RWPE1 (cell line): ENCODE measurements at regions not wholly inside any gene's neighbourhood (a gene's known extent, or its start where the extent isn't known, plus 50 kb on each side); places are given as distances from the start of the nearest gene placed in this dataset.

Experiments used
- CTCF ChIA-PET: fragments of 350-600 bp; sonication (Branson Sonifier 250); formaldehyde crosslinking; extraction: SDS; loops from one replicate; lab custom pipeline; 2021; lab: Yijun Ruan, JAX
- POLR2A ChIA-PET: fragments of 400-600 bp; formaldehyde crosslinking; extraction: SDS; loops from one replicate; lab custom pipeline; 2020; ENCODE audit warnings: antibody characterized with exemption; ENCODE audit not compliant: low non-redundant PET; lab: Yijun Ruan, JAX
- DNase-seq: peaks from one replicate; pipeline ENCODE4 v3.0.0; 2012; ENCODE audit warnings: low spot score
- H3K27ac ChIP-seq: fragments of 450-650 bp; 2 replicates; pipeline ENCODE4 v1.5.1; 2017
- TF ChIP-seq, protein P1 (sequence below): fragments of 450-650 bp; conservative IDR thresholded peaks from 2 replicates; pipeline ENCODE4 v1.5.1; 2017; ENCODE audit warnings: low read depth, mild to moderate bottlenecking

DNA sequence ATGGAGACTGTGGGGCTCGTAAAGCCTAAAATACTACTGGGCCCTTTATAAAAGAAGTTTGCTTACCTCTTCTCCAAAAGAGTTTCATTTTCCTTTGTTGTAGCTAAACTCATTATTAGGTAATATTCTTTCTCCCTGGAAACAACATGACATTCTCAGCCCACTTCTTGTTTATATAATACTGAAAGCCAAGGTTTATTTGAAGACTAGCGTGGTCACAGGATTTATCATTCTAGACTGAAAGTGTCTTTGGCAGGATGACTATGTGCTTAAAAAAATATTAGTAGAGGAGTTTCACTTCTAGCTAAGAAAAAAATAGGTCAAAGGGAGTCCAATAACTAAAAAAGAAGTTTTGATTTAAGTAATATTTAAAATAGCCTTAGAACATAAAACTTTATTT is 1085.2 kb upstream of the CADM2 start:
- DNase-seq, result no peak
- H3K27ac ChIP-seq, result no peak overlapping the region
- ChIA-PET CTCF (no interaction called here), POLR2A (no interaction called here)
- TF ChIP-seq, protein P1, sequence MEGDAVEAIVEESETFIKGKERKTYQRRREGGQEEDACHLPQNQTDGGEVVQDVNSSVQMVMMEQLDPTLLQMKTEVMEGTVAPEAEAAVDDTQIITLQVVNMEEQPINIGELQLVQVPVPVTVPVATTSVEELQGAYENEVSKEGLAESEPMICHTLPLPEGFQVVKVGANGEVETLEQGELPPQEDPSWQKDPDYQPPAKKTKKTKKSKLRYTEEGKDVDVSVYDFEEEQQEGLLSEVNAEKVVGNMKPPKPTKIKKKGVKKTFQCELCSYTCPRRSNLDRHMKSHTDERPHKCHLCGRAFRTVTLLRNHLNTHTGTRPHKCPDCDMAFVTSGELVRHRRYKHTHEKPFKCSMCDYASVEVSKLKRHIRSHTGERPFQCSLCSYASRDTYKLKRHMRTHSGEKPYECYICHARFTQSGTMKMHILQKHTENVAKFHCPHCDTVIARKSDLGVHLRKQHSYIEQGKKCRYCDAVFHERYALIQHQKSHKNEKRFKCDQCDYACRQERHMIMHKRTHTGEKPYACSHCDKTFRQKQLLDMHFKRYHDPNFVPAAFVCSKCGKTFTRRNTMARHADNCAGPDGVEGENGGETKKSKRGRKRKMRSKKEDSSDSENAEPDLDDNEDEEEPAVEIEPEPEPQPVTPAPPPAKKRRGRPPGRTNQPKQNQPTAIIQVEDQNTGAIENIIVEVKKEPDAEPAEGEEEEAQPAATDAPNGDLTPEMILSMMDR, result no peak

DNA sequence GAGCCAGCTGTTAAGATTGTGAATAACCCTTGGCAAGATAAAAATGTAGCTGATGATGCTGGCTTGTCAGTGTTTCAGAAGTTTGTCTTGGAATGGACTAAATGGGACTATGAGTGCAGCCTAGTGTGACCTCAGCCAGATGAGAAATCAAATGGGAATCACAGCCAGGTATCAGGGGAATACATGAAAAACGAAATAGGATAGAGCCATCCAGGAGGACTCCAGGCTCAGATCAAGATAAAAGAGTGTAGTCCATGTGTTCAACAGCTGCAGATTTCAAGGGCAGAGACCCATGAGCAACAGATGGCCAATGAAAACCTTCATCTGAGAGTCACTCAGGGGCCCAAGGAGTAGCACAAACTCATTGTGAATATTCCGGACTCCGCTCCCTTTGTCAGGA is 1080.9 kb upstream of the CADM2 start:
- CTCF ChIA-PET, result no interaction called here
- POLR2A ChIA-PET, result no interaction called here
- no peak overlapping the region for H3K27ac ChIP-seq
- DNase-seq, result no peak
- TF ChIP-seq, protein P1, result no peak

DNA sequence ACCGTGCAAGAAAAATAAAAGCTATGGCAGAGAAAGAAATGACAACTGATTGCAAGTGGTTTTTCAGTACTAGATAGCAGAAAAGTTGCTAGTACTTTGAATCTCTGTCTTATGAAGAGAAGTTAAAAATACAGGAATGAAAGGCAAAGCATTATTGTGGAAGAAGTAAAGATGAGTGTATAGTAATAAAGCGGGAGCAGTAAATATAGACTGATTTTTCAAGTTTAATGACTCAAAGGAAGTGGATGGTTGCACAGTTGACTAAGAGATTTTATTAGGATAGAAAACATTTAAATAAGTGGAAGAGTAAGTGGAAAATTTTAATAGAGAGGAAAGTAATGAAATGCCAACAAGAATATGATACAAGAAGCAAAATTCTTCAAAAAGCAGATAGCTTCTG is 1076.1 kb upstream of the CADM2 start:
- POLR2A ChIA-PET, result no interaction called here
- DNase-seq, result no peak
- TF ChIP-seq, protein P1, result no peak
- no peak overlapping the region for H3K27ac ChIP-seq
- CTCF ChIA-PET, result no interaction called here

DNA sequence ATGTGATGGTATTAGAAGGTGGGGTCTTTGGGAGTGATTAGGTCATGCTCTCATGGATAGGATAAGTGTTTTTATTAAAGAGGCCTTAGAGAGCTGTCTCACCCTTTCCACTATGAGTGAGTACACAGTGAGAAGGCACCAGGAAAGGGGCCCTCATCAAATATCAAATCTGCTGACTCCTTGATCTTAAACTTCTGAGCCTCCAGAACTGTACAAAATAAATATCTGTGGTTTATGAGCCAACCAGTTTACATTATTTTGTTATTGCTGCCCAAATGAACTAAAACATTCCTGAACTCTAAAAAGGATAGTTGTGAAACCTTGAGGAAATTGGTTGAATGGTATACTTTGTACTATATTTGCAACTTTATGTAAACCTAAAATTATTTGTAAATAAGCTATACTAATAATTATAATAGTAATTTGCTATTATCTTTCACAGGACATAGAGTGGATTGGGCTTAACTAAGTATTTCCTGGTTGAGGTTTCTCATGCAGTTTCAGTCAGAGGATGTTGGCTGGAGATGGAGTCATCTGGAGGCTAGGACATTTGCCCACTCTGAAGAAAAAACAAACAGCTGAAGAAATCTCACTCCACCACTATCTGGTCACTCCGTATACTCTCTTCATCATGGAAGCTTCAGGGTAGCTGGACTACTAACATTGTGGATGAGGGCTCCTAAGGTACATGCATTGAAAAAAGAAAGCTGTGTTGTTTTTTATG is 1068.6 kb upstream of the CADM2 start:
- no peak for DNase-seq
- POLR2A ChIA-PET, result no interaction called here
- TF ChIP-seq, protein P1, result no peak
- CTCF ChIA-PET, result no interaction called here
- no peak overlapping the region for H3K27ac ChIP-seq

DNA sequence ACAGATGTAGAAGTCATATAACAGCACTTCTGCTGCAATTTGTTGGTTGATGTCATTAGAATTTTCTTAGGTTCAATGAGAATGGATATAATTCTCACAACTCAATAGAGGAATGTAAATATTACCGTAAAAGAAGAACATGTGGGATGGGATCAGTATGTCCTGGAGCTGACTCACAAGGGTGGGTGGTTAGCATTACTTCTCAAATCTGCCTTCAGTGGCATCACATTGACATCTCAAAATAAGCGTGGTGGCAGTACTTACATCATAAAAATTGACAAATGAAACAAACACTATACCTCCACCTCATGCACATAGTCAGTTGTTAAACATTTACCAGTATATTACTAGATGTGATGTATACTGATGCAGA is 1068.0 kb upstream of the CADM2 start:
- TF ChIP-seq, protein P1, result no peak
- ChIA-PET CTCF (no interaction called here), POLR2A (no interaction called here)
- DNase-seq, result no peak
- H3K27ac ChIP-seq, result no peak overlapping the region

DNA sequence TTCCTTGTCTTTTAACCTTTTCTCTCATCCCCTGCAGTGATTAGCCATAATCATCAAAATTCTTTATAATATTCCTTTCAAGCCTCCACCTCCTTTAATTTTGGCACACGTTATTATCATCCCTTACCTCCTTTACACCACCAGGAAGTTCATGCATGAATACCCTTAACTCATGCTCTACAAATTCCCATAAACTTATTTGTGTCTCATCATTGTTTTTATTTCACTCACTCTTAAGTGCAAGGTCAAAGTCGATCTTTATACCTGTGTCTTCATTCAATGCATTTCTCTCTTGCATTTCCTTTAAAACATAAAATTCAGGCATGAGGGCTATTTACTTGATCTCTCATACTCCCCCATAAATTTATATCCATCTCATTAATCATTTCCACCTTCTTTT is 1064.6 kb upstream of the CADM2 start:
- POLR2A ChIA-PET, result no interaction called here
- no peak overlapping the region for H3K27ac ChIP-seq
- CTCF ChIA-PET, result no interaction called here
- TF ChIP-seq, protein P1, result no peak
- DNase-seq, result no peak
